ENCODE measurements at regions not wholly inside any gene's neighbourhood (a gene's known extent, or its start where the extent isn't known, plus 50 kb on each side); places are given as distances from the start of the nearest gene placed in this dataset.
"Not testable (repeated sequence)": the region's sequence is repeated elsewhere in the genome, so short reads cannot be mapped to it uniquely, and the experiment has no call there.

- TF ChIP-seq CTCF (IDR thresholded peaks at IDR 0.05) (no peak), POLR2AphosphoS5 (IDR thresholded peaks at IDR 0.05) (no peak), EP300 (IDR thresholded peaks at IDR 0.05; ENCODE audit: low read depth) (no peak), POLR2A (IDR thresholded peaks at IDR 0.05) (no peak)
- no peak for DNase-seq
- Histone ChIP-seq H3K27ac (no peak overlapping the region), H3K4me3 (no peak overlapping the region), H3K4me1 (no peaks in the 10 kb centered on the region), H3K9me3 (no peaks in the 10 kb centered on the region), H3K27me3 (no peaks in the 10 kb centered on the region), H3K36me3 (no peaks in the 10 kb centered on the region)
- intact Hi-C loops (cut with DNase I; ENCODE audit: low total_unique reads): no loop called here
- in situ Hi-C loops (cut with MboI; ENCODE audit: low pct_ligation_motif_present in 1 of 4, low pct_unique_long_range_greater_than_20kb in 1 of 4, low sequenced_read_pairs in 3 of 4): no loop called here
Observed at GRCh38 chr5:122665051-122665450, 109.8 kb upstream of the SNX2 start.

GRCh38 chr5:122668552-122668951, 106.3 kb upstream of the SNX2 start:
- intact Hi-C loops (cut with DNase I; ENCODE audit: low total_unique reads): no loop called here
- 38 to 49% methylated on average over 2 of the region's 2 CpGs for WGBS, 2 donors (ENCODE audit: low coverage in 1 of 2)
- TF ChIP-seq POLR2AphosphoS5 (IDR thresholded peaks at IDR 0.05) (no peak), POLR2A (IDR thresholded peaks at IDR 0.05) (no peak), CTCF (IDR thresholded peaks at IDR 0.05) (no peak), EP300 (IDR thresholded peaks at IDR 0.05; ENCODE audit: low read depth) (no peak)
- Histone ChIP-seq H3K9me3 (no peaks in the 10 kb centered on the region), H3K27ac (no peak overlapping the region), H3K4me3 (no peak overlapping the region), H3K4me1 (no peaks in the 10 kb centered on the region), H3K36me3 (no peaks in the 10 kb centered on the region), H3K27me3 (no peaks in the 10 kb centered on the region)
- no peak for DNase-seq
- in situ Hi-C loops (cut with MboI; ENCODE audit: low pct_ligation_motif_present in 1 of 4, low pct_unique_long_range_greater_than_20kb in 1 of 4, low sequenced_read_pairs in 3 of 4): no loop called here

- H3K4me3 ChIP-seq; H3K36me3 ChIP-seq; intact Hi-C loops (cut with DNase I; ENCODE audit: low total_unique reads); H3K4me1 ChIP-seq; H3K9me3 ChIP-seq; DNase-seq; H3K27ac ChIP-seq; in situ Hi-C loops (cut with MboI; ENCODE audit: low pct_ligation_motif_present in 1 of 4, low pct_unique_long_range_greater_than_20kb in 1 of 4, low sequenced_read_pairs in 3 of 4); H3K27me3 ChIP-seq: not testable (repeated sequence)
- 20 to 35% methylated on average over 1 of the region's 1 CpG for WGBS, 2 donors (ENCODE audit: low coverage in 1 of 2)
Observed at GRCh38 chr5:122669709-122670108, 105.2 kb upstream of the SNX2 start.

- H3K27ac ChIP-seq: no peak overlapping the region
- no peak for DNase-seq
- H3K4me3 ChIP-seq: no peak overlapping the region
- TF ChIP-seq POLR2A (IDR thresholded peaks at IDR 0.05) (no peak), POLR2AphosphoS5 (IDR thresholded peaks at IDR 0.05) (no peak)
- in situ Hi-C loops (cut with MboI; ENCODE audit: low pct_ligation_motif_present in 1 of 4, low pct_unique_long_range_greater_than_20kb in 1 of 4, low sequenced_read_pairs in 3 of 4) (no loop called here), intact Hi-C loops (cut with DNase I; ENCODE audit: low total_unique reads) (no loop called here)
- 88 to 95% methylated on average over 3 of the region's 3 CpGs for WGBS, 2 donors (ENCODE audit: low coverage in 1 of 2)
- H3K27me3 ChIP-seq: no peaks in the 10 kb centered on the region
- no peaks in the 10 kb centered on the region for H3K9me3 ChIP-seq
- H3K4me1 ChIP-seq: no peaks in the 10 kb centered on the region
- H3K36me3 ChIP-seq: no peaks in the 10 kb centered on the region
Observed at GRCh38 chr5:122673343-122673742, 101.5 kb upstream of the SNX2 start.

- Histone ChIP-seq H3K27ac (no peak overlapping the region), H3K4me1 (no peaks in the 10 kb centered on the region), H3K36me3 (no peaks in the 10 kb centered on the region), H3K9me3 (no peaks in the 10 kb centered on the region), H3K27me3 (no peaks in the 10 kb centered on the region), H3K4me3 (no peak overlapping the region)
- DNase-seq: no peak
- no peak for TF ChIP-seq POLR2A (IDR thresholded peaks at IDR 0.05)
- TF ChIP-seq CTCF (IDR thresholded peaks at IDR 0.05): no peak
- TF ChIP-seq POLR2AphosphoS5 (IDR thresholded peaks at IDR 0.05): no peak
- TF ChIP-seq EP300 (IDR thresholded peaks at IDR 0.05; ENCODE audit: low read depth): no peak
- in situ Hi-C loops (cut with MboI; ENCODE audit: low pct_ligation_motif_present in 1 of 4, low pct_unique_long_range_greater_than_20kb in 1 of 4, low sequenced_read_pairs in 3 of 4): no loop called here
- intact Hi-C loops (cut with DNase I; ENCODE audit: low total_unique reads): no loop called here
- 93% methylated on average over 1 of the region's 1 CpG; no CpG with 5 or more reads in 1 of the 2 donors for WGBS, 2 donors (ENCODE audit: low coverage in 1 of 2)
Observed at GRCh38 chr5:122674385-122674784, 100.5 kb upstream of the SNX2 start.

All from transverse colon (tissue), 4 donors.